NCI-H1092 (cell line): ENCODE measurements at regions not wholly inside any gene's neighbourhood (a gene's known extent, or its start where the extent isn't known, plus 50 kb on each side); places are given as distances from the start of the nearest gene placed in this dataset.

Experiments
- DNase-seq: peaks from one replicate; lab custom pipeline; 2025; lab: John Stamatoyannopoulos, UW

DNA sequence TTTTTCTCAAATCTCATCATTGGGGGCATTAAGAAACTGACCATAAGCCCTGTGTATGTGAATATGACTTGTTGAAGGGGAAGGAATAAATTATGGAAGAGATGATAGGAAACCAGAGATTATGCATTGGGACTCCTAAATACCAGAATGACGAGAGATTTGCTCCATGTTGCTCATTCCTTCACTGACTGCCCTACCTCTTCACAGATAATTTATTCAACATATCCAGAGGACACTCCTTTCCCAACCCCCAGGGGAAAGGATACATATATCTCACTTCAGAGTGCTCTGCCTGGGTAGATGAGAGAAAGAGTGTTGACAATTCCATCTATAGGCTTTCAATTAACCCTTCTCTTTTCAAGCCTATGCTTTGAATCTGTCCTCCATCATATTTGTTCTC, 145.3 kb upstream of the RHOBTB1 start:
- no peak for DNase-seq

DNA sequence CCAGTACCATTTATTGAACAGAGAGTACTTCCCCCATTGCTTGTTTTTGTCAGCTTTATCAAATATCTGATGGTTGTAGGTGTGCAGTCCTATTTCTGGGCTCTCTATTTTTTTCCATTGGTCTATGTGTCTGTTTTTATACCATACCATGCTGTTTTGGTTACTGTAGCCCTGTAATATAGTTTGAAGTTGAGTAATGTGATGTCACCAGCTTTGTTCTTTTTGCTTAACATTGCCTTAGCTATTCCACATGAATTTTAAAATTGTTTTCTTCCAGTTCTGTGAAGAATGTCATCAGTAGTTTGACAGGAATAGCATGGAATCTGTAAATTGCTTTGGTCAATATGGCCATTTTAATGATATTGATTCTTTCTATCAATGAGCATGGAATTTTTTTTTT, 140.5 kb upstream of the RHOBTB1 start:
- no peak for DNase-seq

DNA sequence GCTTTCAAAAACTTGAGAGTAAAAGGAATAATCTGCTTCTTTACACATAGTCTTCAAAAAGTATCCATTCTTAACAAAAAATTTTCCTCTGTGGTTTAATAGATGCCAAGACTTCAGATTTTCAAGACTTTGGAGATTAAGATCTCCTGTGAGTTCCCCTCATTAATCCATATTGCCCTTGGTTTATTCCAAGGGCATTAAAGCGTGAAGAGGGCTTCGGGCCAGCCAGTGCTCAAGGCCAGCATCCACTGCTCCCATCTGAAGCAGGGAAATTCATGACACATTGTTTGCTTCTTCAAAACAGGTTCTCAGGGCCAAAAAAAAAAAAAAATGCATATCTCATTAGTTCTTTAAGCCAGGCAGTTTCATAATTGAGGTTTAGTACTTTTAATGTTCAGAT, 137.3 kb upstream of the RHOBTB1 start:
- DNase-seq = no peak

DNA sequence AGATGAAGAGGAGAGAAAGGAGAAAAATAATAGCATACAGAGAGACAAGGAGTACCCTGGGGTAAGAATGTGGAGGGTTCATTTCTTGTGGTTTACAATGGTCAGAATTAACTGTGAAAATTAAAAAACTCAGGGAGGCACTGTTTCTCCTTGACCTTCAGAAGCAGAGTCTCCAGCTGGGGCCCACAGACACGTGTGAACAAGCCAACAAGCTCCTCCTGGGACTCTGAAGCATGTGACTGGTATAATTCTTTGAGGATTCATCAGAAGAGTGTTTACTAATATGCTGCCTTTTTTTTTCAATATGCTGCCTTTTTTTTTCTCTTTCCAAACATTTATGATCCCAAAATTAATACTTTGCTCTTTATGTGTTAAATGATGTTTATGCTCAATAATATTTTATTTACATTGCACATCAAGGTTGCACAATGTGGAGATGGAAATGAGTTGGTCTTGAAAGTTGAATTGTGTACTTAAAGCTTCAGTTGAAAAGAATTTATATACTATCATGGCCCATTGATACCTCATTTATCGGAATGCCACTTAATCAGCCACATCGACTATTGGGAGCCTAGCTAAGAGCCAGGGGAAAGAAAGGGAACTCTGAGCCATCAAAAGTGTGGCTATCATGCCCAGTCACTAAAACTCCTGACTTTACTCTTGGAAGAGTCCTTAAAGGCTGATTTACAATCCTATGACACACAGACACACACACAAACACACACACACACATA, 134.7 kb upstream of the RHOBTB1 start:
- no peak for DNase-seq

DNA sequence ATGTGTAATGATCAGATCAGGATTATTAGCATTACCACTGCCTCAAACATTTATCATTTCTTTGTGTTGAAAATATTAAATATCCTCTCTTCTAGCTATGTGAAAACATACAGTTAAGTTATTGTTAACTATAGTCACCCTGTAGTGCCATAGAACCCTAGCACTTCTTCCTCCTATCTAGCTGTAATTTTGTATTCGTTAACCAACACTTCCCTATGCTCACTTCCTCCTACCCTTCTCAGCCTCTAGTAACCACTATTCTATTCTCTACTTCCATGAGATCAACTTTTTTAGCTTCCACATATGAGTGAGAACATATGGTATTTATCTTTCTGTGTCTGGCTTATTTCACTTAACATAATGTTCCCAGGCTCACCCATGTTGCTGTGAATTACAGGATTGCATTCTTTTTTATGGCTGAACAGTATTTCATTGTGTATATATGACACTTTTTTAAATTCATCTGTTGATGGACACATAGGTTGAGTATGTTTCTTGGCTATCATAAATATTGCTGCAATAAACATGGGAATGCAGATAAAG, 132.7 kb upstream of the RHOBTB1 start:
- no peak for DNase-seq

DNA sequence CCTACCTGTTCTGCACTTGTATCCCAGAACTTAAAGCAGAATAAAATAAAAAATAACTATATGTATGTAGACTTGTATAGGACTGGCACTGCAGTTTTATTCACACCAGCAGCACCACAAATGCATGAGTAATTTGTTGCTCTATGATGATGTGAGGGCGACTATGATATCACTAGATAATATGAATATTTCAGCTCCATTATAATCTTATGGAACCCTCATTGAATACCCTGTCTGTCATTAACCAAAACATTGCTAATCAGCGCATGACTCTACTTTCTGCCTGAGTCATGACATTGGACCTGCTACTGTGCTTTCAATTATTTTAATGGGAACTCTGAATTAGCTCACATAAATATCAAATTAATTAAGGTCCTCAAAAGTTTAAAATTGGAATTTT, 129.4 kb upstream of the RHOBTB1 start:
- no peak for DNase-seq

DNA sequence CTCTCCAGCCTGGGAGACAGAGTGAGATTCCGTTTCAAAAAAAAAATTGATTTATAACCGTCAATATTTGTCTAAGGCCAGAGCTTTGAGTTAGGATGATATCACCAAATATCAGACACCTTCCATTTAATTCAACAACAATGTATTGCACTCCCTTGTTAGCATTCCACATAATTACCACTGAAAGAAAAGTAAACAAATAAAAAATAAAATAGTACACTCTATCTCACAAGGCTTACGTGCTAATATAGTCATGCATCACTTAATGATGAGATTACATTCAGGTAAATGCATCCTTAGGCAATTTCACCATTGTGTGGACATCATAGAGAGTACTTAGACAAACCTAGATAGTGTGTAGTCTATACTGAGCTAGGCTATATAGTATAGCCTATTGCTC, 127.6 kb upstream of the RHOBTB1 start:
- no peak for DNase-seq

DNA sequence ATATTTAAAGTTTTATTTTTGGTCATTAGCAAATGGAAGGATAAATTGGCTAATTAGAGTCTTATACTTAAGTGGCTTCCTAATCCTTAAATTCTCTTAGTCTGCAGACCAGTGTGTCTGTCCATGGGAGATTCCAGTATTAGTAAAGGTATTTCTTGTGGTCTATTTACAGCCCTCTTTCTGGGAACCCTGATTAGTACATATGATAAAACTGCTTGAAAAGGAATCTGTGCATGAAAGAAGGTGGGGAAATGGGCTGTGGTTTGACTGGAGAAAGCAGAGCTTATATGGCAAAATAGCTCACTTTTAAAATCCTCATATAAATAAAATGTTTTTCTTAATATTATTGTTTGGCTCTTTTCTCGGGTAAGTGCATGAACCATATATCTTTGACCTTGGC, 124.5 kb upstream of the RHOBTB1 start:
- no peak for DNase-seq

DNA sequence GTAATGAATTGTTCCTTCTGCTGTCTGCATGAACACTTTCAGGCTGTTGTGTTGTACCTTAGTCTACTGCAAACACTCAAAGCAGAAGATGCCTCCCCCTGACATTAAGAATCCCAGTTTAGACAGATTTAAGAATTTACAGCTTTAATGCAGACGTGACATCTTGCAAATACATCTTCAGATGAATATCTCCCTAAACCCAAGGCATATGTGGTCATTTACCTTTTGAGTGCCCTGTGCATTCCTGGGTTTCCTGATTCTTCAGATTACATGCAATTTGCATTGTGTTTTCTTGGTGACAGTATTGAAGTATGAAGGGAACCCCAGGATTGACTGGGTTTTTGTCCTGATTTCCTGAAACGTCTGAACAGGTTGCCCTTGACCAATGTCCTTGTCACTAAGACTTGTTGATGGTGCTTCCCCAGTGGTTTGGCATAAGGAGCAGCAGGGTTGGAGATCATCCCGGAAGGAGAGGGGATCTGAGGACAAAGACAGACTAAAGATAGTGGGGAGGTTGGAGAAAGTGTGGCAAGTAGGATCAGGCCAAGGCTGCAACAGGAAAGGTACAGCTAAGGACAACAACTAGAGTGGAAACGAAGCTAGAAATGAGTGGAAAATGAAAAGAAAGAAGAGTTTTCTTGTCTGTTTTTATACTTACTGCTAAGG, 123.8 kb upstream of the RHOBTB1 start:
- DNase-seq = no peak

DNA sequence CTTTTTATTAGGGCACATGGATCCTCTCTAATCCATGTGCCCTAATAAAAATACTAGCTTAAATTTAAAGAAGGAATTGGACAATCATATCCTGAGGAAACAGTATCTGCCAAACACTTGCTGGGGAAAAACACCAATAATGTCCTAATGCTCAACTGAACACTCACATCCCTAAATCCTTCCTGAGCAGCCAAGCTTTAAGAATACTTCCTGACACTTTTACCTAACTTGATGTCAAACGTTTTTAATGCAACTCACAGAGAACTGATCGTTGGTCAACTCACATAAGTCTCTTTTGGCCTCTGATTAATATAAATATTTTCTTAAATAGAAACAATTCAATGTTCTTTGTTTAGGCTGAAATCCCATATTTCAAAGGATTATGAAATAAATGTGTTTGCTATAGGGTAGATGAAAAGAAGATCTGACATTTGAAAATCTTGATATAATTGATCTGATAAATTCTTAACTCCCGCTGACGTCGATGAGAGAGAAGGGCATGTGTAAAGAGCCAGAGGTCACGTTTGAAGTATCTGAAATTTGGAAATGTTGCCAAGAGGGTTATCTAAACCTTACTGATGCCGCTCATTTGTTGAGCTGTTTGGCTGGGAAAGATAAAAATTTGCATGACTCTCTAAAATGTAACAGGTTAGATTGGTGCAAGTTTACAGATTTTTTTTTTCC, 122.8 kb upstream of the RHOBTB1 start:
- DNase-seq = no peak

DNA sequence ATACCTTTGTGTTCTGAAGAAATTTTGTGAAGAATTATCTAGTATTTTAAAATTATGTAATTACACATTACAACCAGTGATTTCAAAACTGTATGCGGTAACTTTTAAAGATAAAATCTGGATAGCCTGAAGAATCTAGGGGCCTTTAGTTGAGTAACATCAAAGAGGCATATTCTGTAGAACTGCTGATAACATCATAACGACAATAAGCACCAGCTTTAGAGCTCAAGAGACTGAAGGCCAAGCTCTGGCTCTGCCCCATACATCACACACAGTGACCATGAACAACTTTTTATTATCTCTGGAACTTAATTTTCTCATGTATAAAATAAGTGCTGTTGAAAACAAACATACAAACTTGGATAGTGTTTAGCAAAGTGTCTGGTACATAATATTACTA, 121.1 kb upstream of the RHOBTB1 start:
- no peak for DNase-seq

DNA sequence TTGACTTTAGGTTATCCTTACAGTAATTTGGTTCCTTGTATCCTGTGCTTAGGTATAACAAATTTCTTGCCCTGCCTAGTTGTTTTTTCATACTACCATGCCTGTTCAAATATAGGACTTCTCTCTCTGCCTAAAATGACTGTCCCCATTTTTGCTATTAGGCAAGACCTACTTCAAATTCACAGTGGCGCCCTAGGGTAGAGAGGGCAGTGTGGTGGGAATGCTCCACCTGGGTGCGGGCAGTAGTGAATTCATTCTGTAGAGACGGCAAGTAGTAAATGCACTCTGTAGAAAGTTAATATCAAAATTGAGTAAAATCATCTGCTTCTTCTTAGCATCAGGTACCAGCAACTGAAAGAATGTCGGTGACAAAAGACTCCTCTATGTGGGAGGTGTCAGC, 120.4 kb upstream of the RHOBTB1 start:
- no peak for DNase-seq

DNA sequence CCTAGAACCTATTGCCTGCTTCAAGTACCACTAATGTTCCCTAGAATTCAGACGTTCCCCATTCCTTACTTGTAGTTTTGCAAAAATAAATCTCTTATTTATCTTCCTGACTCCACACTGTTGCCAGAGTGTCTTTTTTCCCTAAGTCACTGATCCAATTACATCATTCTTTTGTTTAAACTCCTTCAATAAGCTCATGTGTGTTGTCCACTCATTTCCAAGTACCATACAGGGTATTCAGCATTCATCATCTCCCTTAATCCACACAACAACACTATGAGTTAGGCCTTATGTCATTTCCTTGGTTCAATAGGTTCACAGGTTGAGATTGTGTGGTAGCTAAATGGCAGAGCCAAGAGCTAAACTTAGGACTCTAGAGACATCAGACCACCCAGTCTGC, 119.9 kb upstream of the RHOBTB1 start:
- DNase-seq = no peak

DNA sequence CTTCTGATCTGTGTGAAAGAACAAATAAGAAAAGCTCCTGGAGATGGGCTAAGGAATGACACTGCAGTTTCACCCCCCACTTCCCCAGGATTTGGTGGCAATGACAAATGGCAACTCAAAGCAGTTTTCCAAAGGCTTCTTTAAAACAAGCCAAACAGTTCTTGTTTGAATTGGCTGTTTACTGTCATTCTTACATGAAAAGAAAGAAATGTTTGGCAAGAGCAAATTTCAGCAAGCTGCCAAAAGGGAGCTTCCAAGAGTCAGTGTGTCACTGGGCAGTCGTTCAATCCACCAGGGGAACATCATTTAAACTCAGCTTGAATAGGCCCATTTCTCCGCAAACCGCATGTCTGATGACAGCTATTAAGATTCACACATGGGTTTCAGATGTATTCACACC, 119.0 kb upstream of the RHOBTB1 start:
- DNase-seq = no peak

DNA sequence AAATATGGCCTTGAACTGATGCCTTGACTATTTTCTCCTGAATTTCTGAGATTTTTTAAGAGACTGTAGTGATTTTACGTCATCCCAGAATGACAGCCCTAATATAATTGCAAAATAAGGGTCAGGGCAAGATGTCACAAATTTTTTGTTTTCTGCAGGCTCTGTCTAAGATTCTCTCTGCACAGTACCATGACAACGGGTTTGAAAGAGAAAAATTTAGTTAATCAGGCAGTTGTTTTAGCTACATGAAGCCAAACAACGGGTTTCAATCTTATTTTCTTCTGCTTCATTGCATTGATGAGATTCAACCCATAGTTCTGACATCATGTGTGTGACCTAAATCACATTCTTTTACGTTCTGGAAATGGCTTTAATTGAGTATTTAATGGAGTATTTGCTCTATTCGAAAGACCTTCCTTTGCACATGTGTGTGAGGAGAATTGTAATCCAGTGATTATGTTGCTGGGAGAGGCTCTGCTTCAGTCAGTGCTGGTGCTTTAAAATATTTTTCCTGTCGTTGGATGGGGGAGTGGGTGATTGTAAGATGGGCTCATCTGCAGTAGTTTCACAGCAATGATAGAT, 118.0 kb upstream of the RHOBTB1 start:
- no peak for DNase-seq

DNA sequence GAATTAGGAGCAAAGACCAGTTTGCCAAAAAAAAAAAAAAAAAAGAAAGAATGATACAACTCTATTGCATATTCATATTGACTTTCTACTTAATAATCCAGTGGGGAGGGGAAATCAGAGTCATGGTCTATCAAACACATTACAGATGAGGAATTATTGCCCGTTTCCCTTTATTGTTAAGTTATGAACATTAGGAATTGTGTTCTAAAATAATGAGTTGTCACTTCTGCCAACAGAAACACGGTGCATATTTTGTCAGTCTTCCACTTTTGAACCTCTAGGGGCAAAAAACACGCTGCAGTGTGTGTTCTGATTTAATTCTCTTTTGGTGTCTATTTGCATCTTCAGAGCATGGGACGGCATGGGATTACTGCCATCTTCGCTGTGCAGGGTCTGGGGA, 115.7 kb upstream of the RHOBTB1 start:
- DNase-seq = no peak

DNA sequence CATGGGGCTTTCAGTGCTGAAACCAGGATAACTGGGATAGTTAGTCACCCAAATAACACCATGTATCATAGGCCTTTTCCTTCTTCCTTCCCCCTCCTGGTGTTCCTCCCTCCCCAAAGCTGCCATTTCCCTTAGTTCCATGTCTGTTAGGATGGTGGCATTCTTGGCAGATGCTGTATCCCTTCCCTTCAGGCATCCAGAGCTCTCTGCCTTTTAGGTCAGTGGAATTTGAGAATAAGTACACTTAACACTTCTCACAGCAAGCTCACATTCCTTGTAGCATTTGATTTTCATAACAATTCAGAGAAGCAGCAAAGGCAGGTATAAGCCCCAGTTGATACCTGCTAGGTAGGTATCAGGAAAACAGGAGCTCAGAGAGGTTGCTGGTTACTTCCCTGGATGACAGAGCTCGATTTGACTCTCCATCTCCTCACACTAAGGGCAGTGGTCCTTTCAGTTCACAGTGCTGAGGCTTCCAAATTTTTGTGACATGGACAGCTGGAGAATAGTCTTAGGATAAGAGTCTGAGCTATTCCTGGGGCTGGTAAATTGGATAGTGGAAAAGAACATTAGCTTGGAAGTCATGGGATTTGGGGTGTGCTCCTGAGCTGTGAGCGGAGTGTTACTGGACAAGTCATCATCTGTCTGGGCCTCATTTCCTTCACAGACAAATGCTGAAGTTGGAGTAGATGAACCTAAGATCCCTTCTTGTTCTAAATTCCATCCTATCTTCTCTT, 108.7 kb upstream of the RHOBTB1 start:
- DNase-seq = no peak

DNA sequence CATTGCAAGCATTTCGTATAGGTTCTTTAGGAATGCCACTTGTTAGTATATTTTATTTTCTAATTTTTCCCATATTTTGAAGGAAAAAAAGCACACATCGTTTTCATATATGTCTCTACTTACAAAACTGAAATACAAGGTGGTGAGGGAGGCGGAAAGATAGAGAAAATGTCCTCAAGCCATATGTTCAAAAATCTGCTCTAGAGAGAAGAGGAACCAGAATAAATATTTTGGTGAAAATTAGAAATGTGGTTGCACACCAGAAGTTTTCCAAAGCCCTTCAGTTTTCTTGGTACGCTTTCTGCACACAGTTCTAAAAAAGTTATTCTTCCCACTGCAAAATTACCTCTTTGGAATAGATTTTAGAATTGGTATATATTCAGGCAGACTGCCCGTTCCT, 107.4 kb upstream of the RHOBTB1 start:
- DNase-seq = no peak

DNA sequence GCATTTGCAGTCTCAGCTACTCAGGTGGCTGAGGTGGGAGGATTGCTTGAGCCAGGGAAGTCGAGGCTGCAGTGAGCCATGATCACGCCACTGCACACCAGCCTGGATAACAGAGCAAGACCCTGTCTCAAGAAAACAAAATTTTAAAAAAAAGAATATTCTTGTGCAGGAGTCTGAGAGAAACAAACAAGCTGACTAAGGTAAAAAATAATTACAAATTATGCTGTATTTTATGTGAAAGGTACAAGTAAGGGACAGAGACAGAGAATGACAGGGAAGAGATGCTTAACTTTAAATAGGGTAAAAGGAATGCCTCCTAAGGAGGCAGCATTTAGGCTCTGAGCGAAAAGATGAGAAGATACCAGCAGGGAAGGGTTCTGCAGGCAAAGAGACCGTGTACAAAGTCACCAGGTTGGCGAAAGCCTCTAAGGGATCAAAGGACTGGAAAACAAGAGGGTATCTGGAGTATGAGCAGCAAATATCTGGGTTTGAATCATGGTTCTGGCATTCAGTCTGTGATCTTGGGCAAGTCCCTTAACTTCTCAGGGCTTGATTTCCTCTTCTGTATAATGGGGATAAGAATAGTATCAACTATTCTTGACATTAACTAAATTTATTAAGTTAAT, 106.2 kb upstream of the RHOBTB1 start:
- DNase-seq = no peak

DNA sequence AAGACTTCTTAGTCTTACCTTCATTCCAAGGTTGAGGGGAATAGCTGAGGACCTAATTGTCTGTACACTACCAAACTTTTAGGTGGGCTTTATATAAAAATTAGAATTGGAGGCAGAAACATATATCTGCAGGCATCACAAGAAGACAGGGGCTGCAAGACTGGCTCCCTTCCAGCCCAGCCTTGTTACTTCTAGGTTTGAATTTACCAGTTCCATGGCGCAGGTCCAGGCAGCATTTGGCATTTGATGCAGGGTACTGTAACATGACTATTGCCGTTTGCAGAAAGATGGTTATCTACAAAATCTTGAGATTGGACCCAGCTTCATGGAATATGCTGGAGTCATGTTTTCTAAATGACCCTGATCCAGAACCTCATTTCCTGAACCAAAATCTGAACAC, 105.4 kb upstream of the RHOBTB1 start:
- peak; percentile 12 for DNase-seq

DNA sequence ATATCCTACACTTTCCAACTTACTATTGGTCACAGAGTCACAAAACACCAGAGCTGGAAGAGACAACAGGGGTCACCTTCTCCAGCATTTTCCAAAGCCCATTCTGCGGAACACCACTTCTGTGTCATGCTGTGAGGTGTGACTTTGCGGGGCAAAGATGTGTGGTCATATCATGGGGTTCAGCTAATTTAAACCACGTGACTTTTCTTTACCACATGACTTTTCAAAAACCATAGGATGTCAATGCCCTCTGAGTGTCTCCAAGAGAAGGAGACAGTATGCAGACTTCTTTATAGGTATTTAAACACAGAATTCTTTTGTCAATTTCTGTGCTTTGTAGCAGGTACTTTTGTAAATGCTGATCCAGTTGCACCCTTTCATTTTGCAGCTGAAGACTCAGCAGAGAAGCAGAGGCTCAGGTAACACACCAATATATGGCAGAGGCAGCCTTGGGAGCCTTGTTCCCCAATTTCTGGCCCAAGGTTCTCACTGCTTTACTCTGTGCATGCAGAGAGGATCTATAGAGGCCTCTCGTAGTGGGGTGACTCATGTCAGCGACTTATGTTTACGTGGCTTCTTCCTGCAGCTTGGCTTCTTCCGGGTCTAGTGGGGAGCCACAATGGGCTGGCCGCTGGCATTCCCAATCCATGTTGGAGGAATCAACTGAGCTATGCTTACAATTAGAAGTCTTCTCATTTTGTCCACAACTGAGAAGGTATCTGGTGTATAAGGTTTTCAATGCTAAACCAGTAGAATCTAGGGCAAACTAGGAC, 104.0 kb upstream of the RHOBTB1 start:
- DNase-seq = no peak
